H9 (cell line): ENCODE measurements at regions not wholly inside any gene's neighbourhood (a gene's known extent, or its start where the extent isn't known, plus 50 kb on each side); places are given as distances from the start of the nearest gene placed in this dataset.

Experiments used
- DNase-seq: peaks from one replicate; pipeline ENCODE4 v3.0.0-alpha.2; 2017
- H2AFZ ChIP-seq: one replicate; pipeline ENCODE4 v1.6.1; 2013; ENCODE audit warnings: mild to moderate bottlenecking, low read length, control low read depth, moderate library complexity
- H2AK5ac ChIP-seq: 2 replicates; pipeline ENCODE4 v1.6.1; 2013; ENCODE audit warnings: low read length, control low read depth, mixed read lengths; ENCODE audit not compliant: insufficient read length
- H2BK120ac ChIP-seq: one replicate; pipeline ENCODE4 v1.6.1; 2013; ENCODE audit warnings: low read depth, mild to moderate bottlenecking, low read length, control low read depth, inconsistent platforms; ENCODE audit not compliant: poor library complexity, severe bottlenecking
- H2BK12ac ChIP-seq: 2 replicates; pipeline ENCODE4 v1.6.1; 2013; ENCODE audit warnings: low read length, control low read depth, mixed read lengths, low read depth; ENCODE audit not compliant: insufficient read length
- H2BK15ac ChIP-seq: 2 replicates; pipeline ENCODE4 v1.6.1; 2013; ENCODE audit warnings: low read depth, low read length, control low read depth
- H2BK20ac ChIP-seq: one replicate; pipeline ENCODE4 v1.6.1; 2013; ENCODE audit warnings: low read depth, mild to moderate bottlenecking, low read length, control low read depth, inconsistent platforms; ENCODE audit not compliant: poor library complexity, severe bottlenecking
- H2BK5ac ChIP-seq: 2 replicates; pipeline ENCODE4 v1.6.1; 2013; ENCODE audit warnings: low read length, control low read depth, mixed read lengths; ENCODE audit not compliant: insufficient read length
- H3K14ac ChIP-seq: 2 replicates; pipeline ENCODE4 v1.6.1; 2013; ENCODE audit warnings: low read length, control low read depth; ENCODE audit not compliant: insufficient read depth
- H3K18ac ChIP-seq: 2 replicates; pipeline ENCODE4 v1.6.1; 2013; ENCODE audit warnings: low read depth, mild to moderate bottlenecking, mixed read lengths, low read length, control low read depth; ENCODE audit not compliant: insufficient read length
- H3K23ac ChIP-seq: 2 replicates; pipeline ENCODE4 v1.6.1; 2013; ENCODE audit warnings: low read length, control low read depth, mixed read lengths, low read depth; ENCODE audit not compliant: insufficient read length
- H3K23me2 ChIP-seq: 2 replicates; pipeline ENCODE4 v1.6.1; 2013; ENCODE audit warnings: low read depth, mild to moderate bottlenecking, mixed read lengths, low read length, control low read depth; ENCODE audit not compliant: insufficient read length, poor library complexity, severe bottlenecking
- H3K27ac ChIP-seq: 2 replicates; pipeline ENCODE4 v1.5.1; 2013; ENCODE audit warnings: low read length, control low read depth, mixed read lengths, low read depth; ENCODE audit not compliant: insufficient read length
- H3K27me3 ChIP-seq: 2 replicates; pipeline ENCODE4 v1.6.1; 2013; ENCODE audit warnings: low read length, control low read depth, inconsistent platforms; ENCODE audit not compliant: insufficient read depth
- H3K4ac ChIP-seq: 2 replicates; pipeline ENCODE4 v1.6.1; 2013; ENCODE audit warnings: low read depth, mild to moderate bottlenecking, control low read depth, inconsistent platforms, low read length, moderate library complexity
- H3K4me1 ChIP-seq: 2 replicates; pipeline ENCODE4 v1.6.1; 2013; ENCODE audit warnings: low read length, control low read depth, inconsistent platforms; ENCODE audit not compliant: insufficient read depth
- H3K4me2 ChIP-seq: 2 replicates; pipeline ENCODE4 v1.6.1; 2013; ENCODE audit warnings: low read length, control low read depth, mixed read lengths; ENCODE audit not compliant: insufficient read length, insufficient read depth
- H3K56ac ChIP-seq: 2 replicates; pipeline ENCODE4 v1.6.1; 2013; ENCODE audit warnings: low read depth, mild to moderate bottlenecking, mixed read lengths, low read length, control low read depth; ENCODE audit not compliant: insufficient read length
- H3K79me1 ChIP-seq: 2 replicates; pipeline ENCODE4 v1.6.1; 2013; ENCODE audit warnings: low read depth, mild to moderate bottlenecking, moderate library complexity, low read length, control low read depth, inconsistent platforms; ENCODE audit not compliant: insufficient read depth, poor library complexity, severe bottlenecking
- H3K79me2 ChIP-seq: 2 replicates; pipeline ENCODE4 v1.6.1; 2013; ENCODE audit warnings: low read length, control low read depth, inconsistent platforms; ENCODE audit not compliant: insufficient read depth
- H3K9ac ChIP-seq: 2 replicates; pipeline ENCODE4 v1.6.1; 2013; ENCODE audit warnings: low read length, control low read depth, mixed read lengths; ENCODE audit not compliant: insufficient read length; ENCODE audit errors: extremely low read depth
- H3K9me3 ChIP-seq: one replicate; pipeline ENCODE4 v1.6.1; 2013; ENCODE audit warnings: low read depth, low read length, inconsistent platforms; ENCODE audit not compliant: control insufficient read depth
- H3T11ph ChIP-seq: one replicate; pipeline ENCODE4 v1.6.1; 2013; ENCODE audit warnings: mild to moderate bottlenecking, low read length, control low read depth, inconsistent platforms
- H4K20me1 ChIP-seq: one replicate; pipeline ENCODE4 v1.6.1; 2013; ENCODE audit not compliant: control insufficient read depth, insufficient read length, insufficient read depth
- H4K5ac ChIP-seq: 2 replicates; pipeline ENCODE4 v1.6.1; 2013; ENCODE audit warnings: low read depth, mild to moderate bottlenecking, mixed read lengths, low read length, control low read depth; ENCODE audit not compliant: insufficient read length
- H4K8ac ChIP-seq: replicated peaks from 2 replicates; pipeline ENCODE4 v1.6.1; 2013; ENCODE audit warnings: low read length, control low read depth, mixed read lengths, low read depth; ENCODE audit not compliant: insufficient read length
- H4K91ac ChIP-seq: 2 replicates; pipeline ENCODE4 v1.6.1; 2013; ENCODE audit warnings: low read depth, mild to moderate bottlenecking, moderate library complexity, mixed read lengths, low read length, control low read depth; ENCODE audit not compliant: insufficient read length
- H3K27ac Mint-ChIP-seq, 3 experiments: 2 replicates in 2 of 3; 3 replicates in 1 of 3; pipeline ENCODE4 v1.8.0; 2020 to 2021; ENCODE audit warnings: mixed read lengths in 3 of 3, mild to moderate bottlenecking in 1 of 3, moderate library complexity in 1 of 3
- H3K27me3 Mint-ChIP-seq: 2 replicates; pipeline ENCODE4 v1.8.0; 2021; ENCODE audit warnings: low read depth, mild to moderate bottlenecking, moderate library complexity, mixed read lengths
- H3K36me3 Mint-ChIP-seq, 3 experiments: 2 replicates in 2 of 3; 3 replicates in 1 of 3; pipeline ENCODE4 v1.8.0; 2020 to 2021; ENCODE audit warnings: low read depth in 3 of 3, mixed read lengths in 3 of 3; ENCODE audit not compliant: insufficient read depth in 1 of 3
- H3K4me1 Mint-ChIP-seq, 2 experiments: 2 replicates each; pipeline ENCODE4 v1.8.0; 2020; ENCODE audit warnings: mixed read lengths in 2 of 2
- H3K4me3 Mint-ChIP-seq, 2 experiments: 2 replicates in 1 of 2; 3 replicates in 1 of 2; pipeline ENCODE4 v1.8.0; 2020 to 2021; ENCODE audit warnings: mild to moderate bottlenecking in 2 of 2, mixed read lengths in 2 of 2, moderate library complexity in 1 of 2
- H3K9me3 Mint-ChIP-seq, 2 experiments: 2 replicates in 1 of 2; 3 replicates in 1 of 2; pipeline ENCODE4 v1.8.0; 2020; ENCODE audit warnings: mild to moderate bottlenecking in 2 of 2, mixed read lengths in 2 of 2, moderate library complexity in 1 of 2
- WGBS: extraction: QIAGEN DNeasy Blood & Tissue Kit; methylation state at CpG from one replicate; pipeline ENCODE4 v1.1.7; 2013; ENCODE audit warnings: missing lambda C conversion rate, low lambda C conversion rate, mixed read lengths; ENCODE audit not compliant: insufficient read length; ENCODE audit errors: extremely low coverage; 5-methylcytosine and 5-hydroxymethylcytosine counted together
- TF ChIP-seq, protein P1 (sequence below): fragments of 200-600 bp; sonication (generic); conservative IDR thresholded peaks from 3 replicates; pipeline ENCODE4 v1.8.0; 2021; ENCODE audit warnings: antibody characterized with exemption, mild to moderate bottlenecking

GRCh38 chr9:22990349-22990748, 543.7 kb downstream of the DMRTA1 start:
- Histone ChIP-seq H3K79me2 (no peaks in the 10 kb centered on the region), H2BK20ac (no peak overlapping the region), H4K91ac (no peak overlapping the region), H2BK5ac (no peak overlapping the region), H3K9ac (no peak overlapping the region), H3K4ac (no peak overlapping the region), H4K20me1 (no peaks in the 10 kb centered on the region), H2BK12ac (no peak overlapping the region), H2AK5ac (no peak overlapping the region), H4K5ac (no peak overlapping the region), H3K79me1 (no peaks in the 10 kb centered on the region), H3K23ac (no peak overlapping the region), H3K9me3 (no peaks in the 10 kb centered on the region), H3T11ph (no peak overlapping the region), H2AFZ (peak overlapping the region; percentile 59), H2BK120ac (no peak overlapping the region), H3K27me3 (no peaks in the 10 kb centered on the region), H3K4me1 (no peaks in the 10 kb centered on the region), H4K8ac (no peak overlapping the region), H3K4me2 (no peak overlapping the region), H3K18ac (no peak overlapping the region), H2BK15ac (no peak overlapping the region), H3K14ac (no peak overlapping the region), H3K27ac (no peak overlapping the region), H3K56ac (no peak overlapping the region), H3K23me2 (no peaks in the 10 kb centered on the region)
- TF ChIP-seq, protein P1, sequence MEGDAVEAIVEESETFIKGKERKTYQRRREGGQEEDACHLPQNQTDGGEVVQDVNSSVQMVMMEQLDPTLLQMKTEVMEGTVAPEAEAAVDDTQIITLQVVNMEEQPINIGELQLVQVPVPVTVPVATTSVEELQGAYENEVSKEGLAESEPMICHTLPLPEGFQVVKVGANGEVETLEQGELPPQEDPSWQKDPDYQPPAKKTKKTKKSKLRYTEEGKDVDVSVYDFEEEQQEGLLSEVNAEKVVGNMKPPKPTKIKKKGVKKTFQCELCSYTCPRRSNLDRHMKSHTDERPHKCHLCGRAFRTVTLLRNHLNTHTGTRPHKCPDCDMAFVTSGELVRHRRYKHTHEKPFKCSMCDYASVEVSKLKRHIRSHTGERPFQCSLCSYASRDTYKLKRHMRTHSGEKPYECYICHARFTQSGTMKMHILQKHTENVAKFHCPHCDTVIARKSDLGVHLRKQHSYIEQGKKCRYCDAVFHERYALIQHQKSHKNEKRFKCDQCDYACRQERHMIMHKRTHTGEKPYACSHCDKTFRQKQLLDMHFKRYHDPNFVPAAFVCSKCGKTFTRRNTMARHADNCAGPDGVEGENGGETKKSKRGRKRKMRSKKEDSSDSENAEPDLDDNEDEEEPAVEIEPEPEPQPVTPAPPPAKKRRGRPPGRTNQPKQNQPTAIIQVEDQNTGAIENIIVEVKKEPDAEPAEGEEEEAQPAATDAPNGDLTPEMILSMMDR, result no peak
- Mint-ChIP-seq H3K9me3 (no peaks in the 10 kb centered on the region), H3K27ac (peak overlapping the region in 1 of 3 experiments; percentile 16; a peak in 1 of 7 replicates), H3K4me3 (no peak overlapping the region), H3K4me1 (no peaks in the 10 kb centered on the region), H3K27me3 (no peaks in the 10 kb centered on the region), H3K36me3 (no peaks in the 10 kb centered on the region)
- no CpG with 5 or more reads among the region's 4 CpGs for WGBS
- DNase-seq, result no peak
